Posterior cingulate gyrus (tissue), 11 donors: ENCODE measurements at regions not wholly inside any gene's neighbourhood (a gene's known extent, or its start where the extent isn't known, plus 50 kb on each side); places are given as distances from the start of the nearest gene placed in this dataset.

ENCODE experiments used
- DNase-seq, 10 donors: peaks; one replicate each; pipeline versions ENCODE4 v3.0.0 to v3.0.0-alpha.2; 2020 to 2021; ENCODE audit warnings: mixed read lengths in 3 of 10
- intact Hi-C: fragments of 100-400 bp; cut with DNase I; formaldehyde crosslinking; loops from one replicate; pipeline ENCODE4 v1.15.1; 2023

- DNase-seq, result peak in 7 of 10 donors; percentile 44 to 84 (median 63)
- intact Hi-C loops, result loop anchor here (1.0 to 10.0 kb wide), 2 partner anchors 212 to 499 kb away; no protein-coding TSS in a partner anchor
Measured at GRCh38 chr16:87062569-87063442, 254.4 kb downstream of the C16orf95 start.

GRCh38 chr16:87063543-87063942 lies 253.6 kb downstream of the C16orf95 start:
- no peak for DNase-seq
- intact Hi-C loops, result loop anchor here (10.0 kb wide), 1 partner anchor 211 kb away; no protein-coding TSS in a partner anchor

GRCh38 chr16:87064731-87065445 lies 252.3 kb downstream of the C16orf95 start:
- intact Hi-C loops, result loop anchor here (10.0 kb wide), 1 partner anchor 210 kb away; no protein-coding TSS in a partner anchor

GRCh38 chr16:87065446-87066132 lies 251.6 kb downstream of the C16orf95 start:
- no peak for DNase-seq
- intact Hi-C loops, result loop anchor here (10.0 kb wide), 1 partner anchor 209 kb away; no protein-coding TSS in a partner anchor

More at GRCh38 chr16:87064731-87065445, 252.3 kb downstream of the C16orf95 start:
- DNase-seq, result no peak

- DNase-seq, result peak in 2 of 10 donors; percentile 69 to 74
- intact Hi-C loops, result loop anchor here (10.0 kb wide), 1 partner anchor 208 kb away; no protein-coding TSS in a partner anchor
Measured at GRCh38 chr16:87066133-87067002, 250.8 kb downstream of the C16orf95 start.

GRCh38 chr16:87067003-87067556 lies 250.1 kb downstream of the C16orf95 start:
- intact Hi-C loops, result loop anchor here (10.0 kb wide), 1 partner anchor 208 kb away; no protein-coding TSS in a partner anchor
- peak in 2 of 10 donors; percentile 59 to 70 for DNase-seq

- intact Hi-C loops, result loop anchor here (10.0 kb wide), 1 partner anchor 207 kb away; no protein-coding TSS in a partner anchor
- DNase-seq, result peak in 2 of 10 donors; percentile 76 to 82
Measured at GRCh38 chr16:87067836-87068761, 249.1 kb downstream of the C16orf95 start.

- intact Hi-C loops, result loop anchor here (10.0 kb wide), 1 partner anchor 206 kb away; no protein-coding TSS in a partner anchor
- DNase-seq, result peak in 2 of 10 donors; percentile 65 to 72
Measured at GRCh38 chr16:87068762-87069150, 248.4 kb downstream of the C16orf95 start.

- no peak for DNase-seq
- intact Hi-C loops, result no loop called here
Measured at GRCh38 chr16:87070657-87071056, 246.5 kb downstream of the C16orf95 start.

GRCh38 chr16:87072101-87072500 lies 245.1 kb downstream of the C16orf95 start:
- DNase-seq, result no peak
- intact Hi-C loops, result no loop called here

- intact Hi-C loops, result no loop called here
- peak in 1 of 10 donors; percentile 57 for DNase-seq
Measured at GRCh38 chr16:87074641-87075318, 242.4 kb downstream of the C16orf95 start.

GRCh38 chr16:87075319-87075860 lies 241.8 kb downstream of the C16orf95 start:
- intact Hi-C loops, result no loop called here
- peak in 1 of 10 donors; percentile 64 for DNase-seq

GRCh38 chr16:87076331-87076949 lies 240.8 kb downstream of the C16orf95 start:
- DNase-seq, result no peak
- intact Hi-C loops, result no loop called here

- peak in 2 of 10 donors; percentile 29 to 83 for DNase-seq
- intact Hi-C loops, result no loop called here
Measured at GRCh38 chr16:87076950-87077749, 240.0 kb downstream of the C16orf95 start.

GRCh38 chr16:87077750-87078127 lies 239.5 kb downstream of the C16orf95 start:
- intact Hi-C loops, result no loop called here
- no peak for DNase-seq
